ENCODE measurements at regions not wholly inside any gene's neighbourhood (a gene's known extent, or its start where the extent isn't known, plus 50 kb on each side); places are given as distances from the start of the nearest gene placed in this dataset.
"Not testable (repeated sequence)": the region's sequence is repeated elsewhere in the genome, so short reads cannot be mapped to it uniquely, and the experiment has no call there.

- DNase-seq = no peak
These were observed 79.0 kb upstream of the ID2 start for GRCh38 chr2:8602809-8603208.

GRCh38 chr2:8603356-8603755 lies 78.5 kb upstream of the ID2 start:
- not testable (repeated sequence) for DNase-seq

- no peak for DNase-seq
These were observed 77.6 kb upstream of the ID2 start for GRCh38 chr2:8604262-8604661.

GRCh38 chr2:8605351-8606065 lies 76.3 kb upstream of the ID2 start:
- no peak for DNase-seq

- DNase-seq = no peak
These were observed 75.6 kb upstream of the ID2 start for GRCh38 chr2:8606226-8606625.

GRCh38 chr2:8606649-8607550 lies 75.0 kb upstream of the ID2 start:
- no peak for DNase-seq

- DNase-seq = no peak
These were observed 74.2 kb upstream of the ID2 start for GRCh38 chr2:8607606-8608005.

- DNase-seq = no peak
These were observed 73.4 kb upstream of the ID2 start for GRCh38 chr2:8608411-8608954.

GRCh38 chr2:8609357-8609811 lies 72.5 kb upstream of the ID2 start:
- DNase-seq = no peak

GRCh38 chr2:8610775-8611174 lies 71.1 kb upstream of the ID2 start:
- DNase-seq = not testable (repeated sequence)

- no peak for DNase-seq
These were observed 70.6 kb upstream of the ID2 start for GRCh38 chr2:8611246-8611645.

- DNase-seq = no peak
These were observed 70.2 kb upstream of the ID2 start for GRCh38 chr2:8611700-8612099.

- no peak for DNase-seq
These were observed 69.1 kb upstream of the ID2 start for GRCh38 chr2:8612734-8613179.

- DNase-seq = not testable (repeated sequence)
These were observed 68.5 kb upstream of the ID2 start for GRCh38 chr2:8613207-8613999.

GRCh38 chr2:8614646-8615045 lies 67.2 kb upstream of the ID2 start:
- no peak for DNase-seq

GRCh38 chr2:8615252-8615575 lies 66.6 kb upstream of the ID2 start:
- DNase-seq = no peak

GRCh38 chr2:8615576-8616281 lies 66.1 kb upstream of the ID2 start:
- no peak for DNase-seq

GRCh38 chr2:8617048-8617447 lies 64.8 kb upstream of the ID2 start:
- no peak for DNase-seq

GRCh38 chr2:8617590-8617989 lies 64.3 kb upstream of the ID2 start:
- DNase-seq = no peak

- no peak for DNase-seq
These were observed 62.8 kb upstream of the ID2 start for GRCh38 chr2:8619071-8619470.

GRCh38 chr2:8620611-8621382 lies 61.1 kb upstream of the ID2 start:
- DNase-seq = no peak
